ENCODE measurements at regions not wholly inside any gene's neighbourhood (a gene's known extent, or its start where the extent isn't known, plus 50 kb on each side); places are given as distances from the start of the nearest gene placed in this dataset.

- no peak for DNase-seq (ENCODE audit: low read depth in 1 of 2, low spot score in 1 of 2)
Observed at GRCh38 chr1:55334797-55335196, 119.6 kb upstream of the USP24 start.

GRCh38 chr1:55334160-55334559, 119.0 kb upstream of the USP24 start:
- no peak overlapping the region for H3K4me3 ChIP-seq (replicated peaks; ENCODE audit: insufficient read depth, low read length)
- DNase-seq (ENCODE audit: low read depth in 1 of 2, low spot score in 1 of 2): no peak
- no peak for TF ChIP-seq SPI1 (IDR thresholded peaks at IDR 0.05; ENCODE audit: borderline replicate concordance, low read depth)
- no peak for TF ChIP-seq CTCF (IDR thresholded peaks at IDR 0.05; ENCODE audit: insufficient read depth, low read length)
- no peak for TF ChIP-seq POLR2AphosphoS5 (IDR thresholded peaks at IDR 0.05; ENCODE audit: low read depth)
- no peak for TF ChIP-seq REST (IDR thresholded peaks at IDR 0.05; ENCODE audit: insufficient replicate concordance, low read depth)
- no peak for TF ChIP-seq GABPA (IDR thresholded peaks at IDR 0.05; ENCODE audit: low read depth)
- H3K27ac ChIP-seq (replicated peaks): no peak overlapping the region
- H3K27me3 ChIP-seq (ENCODE audit: insufficient read depth, poor library complexity, severe bottlenecking): peaks cover 4% of the 10 kb centered on the region

More at GRCh38 chr1:55334797-55335196, 119.6 kb upstream of the USP24 start:
- no peaks in the 10 kb centered on the region for H3K27me3 ChIP-seq (ENCODE audit: insufficient read depth, poor library complexity, severe bottlenecking)
- H3K27ac ChIP-seq (replicated peaks): no peak overlapping the region
- TF ChIP-seq POLR2AphosphoS5 (IDR thresholded peaks at IDR 0.05; ENCODE audit: low read depth): no peak
- TF ChIP-seq SPI1 (IDR thresholded peaks at IDR 0.05; ENCODE audit: borderline replicate concordance, low read depth): no peak
- TF ChIP-seq CTCF (IDR thresholded peaks at IDR 0.05; ENCODE audit: insufficient read depth, low read length): no peak
- no peak for TF ChIP-seq GABPA (IDR thresholded peaks at IDR 0.05; ENCODE audit: low read depth)
- TF ChIP-seq REST (IDR thresholded peaks at IDR 0.05; ENCODE audit: insufficient replicate concordance, low read depth): no peak
- no peak overlapping the region for H3K4me3 ChIP-seq (replicated peaks; ENCODE audit: insufficient read depth, low read length)

- H3K27me3 ChIP-seq (ENCODE audit: insufficient read depth, poor library complexity, severe bottlenecking): peaks cover 4% of the 10 kb centered on the region
- no peak for DNase-seq (ENCODE audit: low read depth in 1 of 2, low spot score in 1 of 2)
- TF ChIP-seq GABPA (IDR thresholded peaks at IDR 0.05; ENCODE audit: low read depth) (no peak), POLR2AphosphoS5 (IDR thresholded peaks at IDR 0.05; ENCODE audit: low read depth) (no peak), REST (IDR thresholded peaks at IDR 0.05; ENCODE audit: insufficient replicate concordance, low read depth) (no peak), CTCF (IDR thresholded peaks at IDR 0.05; ENCODE audit: insufficient read depth, low read length) (no peak), SPI1 (IDR thresholded peaks at IDR 0.05; ENCODE audit: borderline replicate concordance, low read depth) (no peak)
- no peak overlapping the region for H3K4me3 ChIP-seq (replicated peaks; ENCODE audit: insufficient read depth, low read length)
- H3K27ac ChIP-seq (replicated peaks): no peak overlapping the region
Observed at GRCh38 chr1:55333461-55333860, 118.3 kb upstream of the USP24 start.
